Mucosa of stomach (tissue), 1 donor: ENCODE measurements at regions not wholly inside any gene's neighbourhood (a gene's known extent, or its start where the extent isn't known, plus 50 kb on each side); places are given as distances from the start of the nearest gene placed in this dataset.

Experiments used
- H3K27me3 ChIP-seq: one replicate; pipeline ENCODE4 v1.7.0; 2013; ENCODE audit warnings: mild to moderate bottlenecking, low read length; ENCODE audit not compliant: control insufficient read depth, insufficient read depth
- H3K36me3 ChIP-seq: one replicate; pipeline ENCODE4 v1.7.0; 2013; ENCODE audit warnings: low read length; ENCODE audit not compliant: control insufficient read depth, insufficient read depth
- H3K4me1 ChIP-seq: one replicate; pipeline ENCODE4 v1.7.0; 2013; ENCODE audit warnings: mild to moderate bottlenecking, low read length; ENCODE audit not compliant: control insufficient read depth, insufficient read depth
- H3K4me3 ChIP-seq: one replicate; pipeline ENCODE4 v1.7.0; 2013; ENCODE audit warnings: low read length
- H3K9ac ChIP-seq: one replicate; pipeline ENCODE4 v1.7.0; 2013; ENCODE audit warnings: mild to moderate bottlenecking, low read length, moderate library complexity
- H3K9me3 ChIP-seq: one replicate; pipeline ENCODE4 v1.7.0; 2013; ENCODE audit warnings: mild to moderate bottlenecking, low read length, moderate library complexity; ENCODE audit not compliant: control insufficient read depth
- donor health status: Pancreatic carcinoma.

- Histone ChIP-seq H3K36me3 (no peaks in the 10 kb centered on the region), H3K9me3 (no peaks in the 10 kb centered on the region), H3K4me1 (no peaks in the 10 kb centered on the region), H3K9ac (no peak overlapping the region), H3K4me3 (no peak overlapping the region), H3K27me3 (no peaks in the 10 kb centered on the region)
Observed at GRCh38 chr2:2765176-2765800, 434.2 kb upstream of the MYT1L start.

- Histone ChIP-seq H3K36me3 (no peaks in the 10 kb centered on the region), H3K4me3 (no peak overlapping the region), H3K9ac (no peak overlapping the region), H3K9me3 (no peaks in the 10 kb centered on the region), H3K4me1 (no peaks in the 10 kb centered on the region), H3K27me3 (no peaks in the 10 kb centered on the region)
Observed at GRCh38 chr2:2764739-2765138, 433.7 kb upstream of the MYT1L start.

DNA sequence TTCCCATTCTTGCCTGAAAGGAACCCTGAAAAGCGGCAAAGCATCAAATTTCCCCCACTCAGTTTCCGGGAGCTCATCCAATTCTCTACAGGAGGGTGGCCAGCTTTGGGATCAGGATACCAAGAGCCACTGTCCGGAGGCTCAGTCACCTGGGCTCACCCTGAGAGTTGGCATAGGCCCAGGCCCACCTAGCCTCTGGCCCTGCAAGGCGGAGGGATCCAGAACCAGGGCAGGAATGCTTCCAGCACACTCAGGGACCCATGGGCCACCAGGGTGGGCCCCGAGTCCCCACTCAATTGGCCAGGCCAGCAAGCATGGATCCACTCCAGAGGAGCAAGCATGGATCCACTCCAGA lies 432.9 kb upstream of the MYT1L start:
- Histone ChIP-seq H3K36me3 (no peaks in the 10 kb centered on the region), H3K4me3 (no peak overlapping the region), H3K4me1 (no peaks in the 10 kb centered on the region), H3K9me3 (no peaks in the 10 kb centered on the region), H3K27me3 (no peaks in the 10 kb centered on the region), H3K9ac (no peak overlapping the region)

DNA sequence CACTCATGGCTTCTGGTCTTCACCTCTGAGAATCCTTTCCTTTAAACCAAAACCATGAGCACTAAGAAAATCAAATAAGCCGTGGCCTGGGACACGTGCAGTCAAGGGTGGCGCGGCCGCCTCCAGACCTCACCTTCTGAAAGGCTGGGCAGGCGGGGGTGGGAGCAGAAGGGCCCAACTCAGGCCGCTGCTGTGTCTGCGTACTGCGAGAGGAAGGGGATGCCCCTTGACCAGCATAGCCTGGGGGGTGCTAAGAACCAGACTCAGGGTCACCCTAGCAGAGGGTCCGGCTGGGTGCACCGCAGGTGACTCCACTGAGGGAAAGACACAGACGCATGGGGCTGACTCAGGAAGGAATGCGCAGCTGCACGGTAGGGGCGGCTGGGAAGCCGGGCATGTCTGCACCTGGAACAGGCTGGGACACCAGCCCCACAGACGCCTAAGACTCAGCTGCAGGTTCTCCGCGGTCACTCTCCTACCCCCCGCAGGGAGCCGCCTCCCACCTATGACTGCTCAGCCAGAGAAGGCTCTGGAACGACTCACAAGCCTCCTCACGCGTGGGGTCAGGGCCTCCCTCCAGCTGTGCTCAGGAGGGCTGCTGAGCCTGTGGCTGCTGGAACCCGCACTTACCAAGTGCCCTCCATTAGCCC lies 432.4 kb upstream of the MYT1L start:
- Histone ChIP-seq H3K36me3 (no peaks in the 10 kb centered on the region), H3K9ac (no peak overlapping the region), H3K9me3 (no peaks in the 10 kb centered on the region), H3K27me3 (no peaks in the 10 kb centered on the region), H3K4me3 (no peak overlapping the region), H3K4me1 (no peaks in the 10 kb centered on the region)

- no peak overlapping the region for H3K4me3 ChIP-seq
- no peak overlapping the region for H3K9ac ChIP-seq
Observed at GRCh38 chr2:2762913-2763312, 431.8 kb upstream of the MYT1L start.

GRCh38 chr2:2762166-2762908 lies 431.3 kb upstream of the MYT1L start:
- H3K4me3 ChIP-seq = no peak overlapping the region
- no peak overlapping the region for H3K9ac ChIP-seq
- H3K4me1 ChIP-seq = no peaks in the 10 kb centered on the region
- H3K27me3 ChIP-seq = no peaks in the 10 kb centered on the region
- H3K9me3 ChIP-seq = no peaks in the 10 kb centered on the region
- H3K36me3 ChIP-seq = no peaks in the 10 kb centered on the region

More at GRCh38 chr2:2762913-2763312, 431.8 kb upstream of the MYT1L start:
- Histone ChIP-seq H3K4me1 (no peaks in the 10 kb centered on the region), H3K36me3 (no peaks in the 10 kb centered on the region), H3K9me3 (no peaks in the 10 kb centered on the region), H3K27me3 (no peaks in the 10 kb centered on the region)

DNA sequence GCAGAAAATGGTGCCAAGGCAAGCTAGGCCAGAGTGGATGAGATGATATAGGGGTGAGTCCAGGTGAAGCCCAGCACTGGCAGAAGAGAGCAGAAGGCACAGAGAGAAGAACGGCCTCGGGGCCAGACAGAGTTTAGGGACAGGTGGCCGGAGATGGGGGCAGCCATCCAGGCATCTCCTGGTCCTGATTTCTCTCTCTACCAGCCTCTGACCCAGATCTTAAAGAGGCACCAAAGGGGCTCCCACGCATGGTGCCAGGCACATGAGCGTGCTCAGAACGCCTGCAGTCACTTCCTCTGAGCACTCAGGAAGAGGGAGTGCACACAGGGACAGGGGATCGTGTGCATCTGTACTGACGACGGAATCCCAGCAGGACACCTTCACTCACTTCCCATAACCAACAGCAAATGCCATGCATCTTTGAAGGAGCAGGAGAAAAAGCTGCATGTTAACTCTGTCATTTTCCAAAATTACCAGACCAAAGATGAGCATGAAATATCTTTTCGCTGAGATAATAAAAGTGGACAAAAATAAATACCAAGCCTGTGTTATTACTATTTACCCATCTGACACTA lies 427.8 kb upstream of the MYT1L start:
- Histone ChIP-seq H3K9ac (no peak overlapping the region), H3K9me3 (no peaks in the 10 kb centered on the region), H3K36me3 (no peaks in the 10 kb centered on the region), H3K4me1 (no peaks in the 10 kb centered on the region), H3K4me3 (no peak overlapping the region), H3K27me3 (no peaks in the 10 kb centered on the region)

- Histone ChIP-seq H3K9ac (no peak overlapping the region), H3K9me3 (no peaks in the 10 kb centered on the region), H3K4me1 (no peaks in the 10 kb centered on the region), H3K4me3 (no peak overlapping the region), H3K27me3 (no peaks in the 10 kb centered on the region), H3K36me3 (no peaks in the 10 kb centered on the region)
Observed at GRCh38 chr2:2757764-2758163, 426.7 kb upstream of the MYT1L start.

DNA sequence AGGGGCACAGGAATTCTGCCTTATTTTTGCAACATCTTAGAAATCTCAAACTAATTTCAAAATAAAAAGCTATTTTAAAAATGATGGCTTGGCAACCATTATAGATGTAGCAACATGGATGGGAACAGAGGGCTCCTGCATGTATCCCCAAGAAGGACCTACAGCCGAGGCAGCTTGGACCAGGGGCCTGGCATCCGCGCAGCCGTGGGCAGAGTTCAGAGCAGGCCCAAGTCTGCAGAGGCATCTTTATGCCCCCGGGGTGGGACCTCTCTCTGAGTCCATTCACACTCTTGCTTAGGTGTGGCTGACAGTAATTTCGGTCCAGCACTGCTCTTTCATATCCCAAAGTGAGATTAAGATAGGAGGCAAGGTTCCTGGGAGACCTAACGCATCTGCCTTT lies 425.8 kb upstream of the MYT1L start:
- Histone ChIP-seq H3K36me3 (no peaks in the 10 kb centered on the region), H3K4me3 (no peak overlapping the region), H3K9ac (no peak overlapping the region), H3K9me3 (no peaks in the 10 kb centered on the region), H3K4me1 (no peaks in the 10 kb centered on the region), H3K27me3 (no peaks in the 10 kb centered on the region)

DNA sequence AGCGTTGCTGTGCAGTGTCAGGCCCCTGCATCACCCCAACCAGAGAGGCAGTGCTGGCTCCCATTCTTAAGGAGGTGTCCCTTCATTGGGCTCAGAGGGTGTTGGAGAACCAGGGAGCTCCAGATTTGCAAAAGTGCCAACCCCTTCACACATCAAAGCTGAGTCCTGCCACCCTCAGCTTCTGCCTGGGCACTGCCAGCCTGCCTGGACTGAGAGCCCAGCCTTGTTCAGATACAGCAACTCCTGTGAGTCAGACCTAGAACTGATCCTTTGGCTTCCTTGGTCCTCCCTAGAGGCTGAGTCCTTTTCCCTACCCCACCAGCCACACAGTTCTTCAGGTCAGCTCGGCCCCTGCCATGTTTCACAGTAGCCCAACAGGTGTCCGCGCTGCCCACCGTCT lies 424.9 kb upstream of the MYT1L start:
- Histone ChIP-seq H3K36me3 (no peaks in the 10 kb centered on the region), H3K4me1 (no peaks in the 10 kb centered on the region), H3K9me3 (no peaks in the 10 kb centered on the region), H3K9ac (no peak overlapping the region), H3K4me3 (no peak overlapping the region), H3K27me3 (no peaks in the 10 kb centered on the region)

DNA sequence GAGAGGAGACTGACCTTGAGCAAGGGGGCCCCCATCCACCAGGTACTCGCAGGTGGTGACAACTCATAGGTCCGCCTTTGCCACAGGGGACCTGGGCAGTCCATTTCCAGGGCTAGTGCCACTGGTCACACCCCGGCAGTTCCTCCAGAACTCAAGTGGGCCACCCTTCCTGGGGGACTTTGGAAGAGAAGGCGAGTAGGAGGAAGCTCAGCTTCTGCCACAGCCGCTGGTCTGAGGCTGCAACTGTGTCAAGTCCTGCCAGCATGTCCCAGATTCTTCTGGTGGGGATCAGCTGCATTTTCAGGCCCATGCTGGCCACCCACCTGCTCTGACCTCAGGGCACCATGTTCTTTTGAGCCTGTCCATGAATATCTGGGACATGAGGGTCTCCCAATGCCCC lies 423.9 kb upstream of the MYT1L start:
- Histone ChIP-seq H3K36me3 (no peaks in the 10 kb centered on the region), H3K4me3 (no peak overlapping the region), H3K9ac (no peak overlapping the region), H3K4me1 (no peaks in the 10 kb centered on the region), H3K27me3 (no peaks in the 10 kb centered on the region), H3K9me3 (no peaks in the 10 kb centered on the region)

- Histone ChIP-seq H3K4me1 (no peaks in the 10 kb centered on the region), H3K36me3 (no peaks in the 10 kb centered on the region), H3K27me3 (no peaks in the 10 kb centered on the region), H3K9me3 (no peaks in the 10 kb centered on the region), H3K9ac (no peak overlapping the region), H3K4me3 (no peak overlapping the region)
Observed at GRCh38 chr2:2751715-2752315, 420.7 kb upstream of the MYT1L start.
